Ishikawa (cell line): ENCODE measurements at regions not wholly inside any gene's neighbourhood (a gene's known extent, or its start where the extent isn't known, plus 50 kb on each side); places are given as distances from the start of the nearest gene placed in this dataset.

ENCODE experiments used
- CEBPB ChIP-seq: IDR thresholded peaks from 2 replicates; pipeline ENCODE4 v1.6.1; 2012
- CREB1 ChIP-seq: IDR thresholded peaks from 2 replicates; pipeline ENCODE4 v1.6.1; 2012; ENCODE audit warnings: low read depth
- EGR1 ChIP-seq: IDR thresholded peaks from 2 replicates; pipeline ENCODE4 v1.6.1; 2012
- EP300 ChIP-seq: IDR thresholded peaks from 2 replicates; pipeline ENCODE4 v1.6.1; 2012; ENCODE audit warnings: borderline replicate concordance
- FOXM1 ChIP-seq: IDR thresholded peaks from 2 replicates; pipeline ENCODE4 v1.6.1; 2012; ENCODE audit warnings: low read depth, borderline replicate concordance
- NFIC ChIP-seq: IDR thresholded peaks from 2 replicates; pipeline ENCODE4 v1.6.1; 2012
- RAD21 ChIP-seq: IDR thresholded peaks from 2 replicates; pipeline ENCODE4 v1.6.1; 2012; ENCODE audit warnings: low read depth
- TAF1 ChIP-seq: IDR thresholded peaks from 2 replicates; pipeline ENCODE4 v1.6.1; 2012; ENCODE audit warnings: low read depth, mild to moderate bottlenecking
- TCF12 ChIP-seq: IDR thresholded peaks from 2 replicates; pipeline ENCODE4 v1.6.1; 2012; ENCODE audit warnings: low read depth
- TEAD4 ChIP-seq: IDR thresholded peaks from 2 replicates; pipeline ENCODE4 v1.6.1; 2012
- YY1 ChIP-seq: IDR thresholded peaks from 2 replicates; pipeline ENCODE4 v1.6.1; 2012; ENCODE audit warnings: low read depth
- ZBTB7A ChIP-seq: IDR thresholded peaks from 2 replicates; pipeline ENCODE4 v1.6.1; 2012; ENCODE audit warnings: low read depth
- TF ChIP-seq, protein P1 (sequence below): IDR thresholded peaks from 2 replicates; pipeline ENCODE4 v1.6.1; 2012
- TF ChIP-seq, protein P2 (sequence below): IDR thresholded peaks from 2 replicates; pipeline ENCODE4 v1.6.1; 2012
- TF ChIP-seq, protein P3 (sequence below): IDR thresholded peaks from 2 replicates; pipeline ENCODE4 v1.6.1; 2012; ENCODE audit warnings: low read depth, mild to moderate bottlenecking

- TF ChIP-seq, protein P1, sequence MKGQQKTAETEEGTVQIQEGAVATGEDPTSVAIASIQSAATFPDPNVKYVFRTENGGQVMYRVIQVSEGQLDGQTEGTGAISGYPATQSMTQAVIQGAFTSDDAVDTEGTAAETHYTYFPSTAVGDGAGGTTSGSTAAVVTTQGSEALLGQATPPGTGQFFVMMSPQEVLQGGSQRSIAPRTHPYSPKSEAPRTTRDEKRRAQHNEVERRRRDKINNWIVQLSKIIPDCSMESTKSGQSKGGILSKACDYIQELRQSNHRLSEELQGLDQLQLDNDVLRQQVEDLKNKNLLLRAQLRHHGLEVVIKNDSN: no peak
These were observed 251.2 kb downstream of the CSNK1G3 start for GRCh38 chr5:123763201-123763600.

- TF ChIP-seq CEBPB (no peak), CREB1 (no peak), TAF1 (no peak), ZBTB7A (no peak), YY1 (no peak), EGR1 (no peak), TCF12 (no peak), EP300 (no peak), TEAD4 (no peak), NFIC (no peak), FOXM1 (no peak), RAD21 (no peak)
- TF ChIP-seq, protein P2, sequence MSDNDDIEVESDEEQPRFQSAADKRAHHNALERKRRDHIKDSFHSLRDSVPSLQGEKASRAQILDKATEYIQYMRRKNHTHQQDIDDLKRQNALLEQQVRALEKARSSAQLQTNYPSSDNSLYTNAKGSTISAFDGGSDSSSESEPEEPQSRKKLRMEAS: no peak
- TF ChIP-seq, protein P1: no peak
- TF ChIP-seq, protein P3, sequence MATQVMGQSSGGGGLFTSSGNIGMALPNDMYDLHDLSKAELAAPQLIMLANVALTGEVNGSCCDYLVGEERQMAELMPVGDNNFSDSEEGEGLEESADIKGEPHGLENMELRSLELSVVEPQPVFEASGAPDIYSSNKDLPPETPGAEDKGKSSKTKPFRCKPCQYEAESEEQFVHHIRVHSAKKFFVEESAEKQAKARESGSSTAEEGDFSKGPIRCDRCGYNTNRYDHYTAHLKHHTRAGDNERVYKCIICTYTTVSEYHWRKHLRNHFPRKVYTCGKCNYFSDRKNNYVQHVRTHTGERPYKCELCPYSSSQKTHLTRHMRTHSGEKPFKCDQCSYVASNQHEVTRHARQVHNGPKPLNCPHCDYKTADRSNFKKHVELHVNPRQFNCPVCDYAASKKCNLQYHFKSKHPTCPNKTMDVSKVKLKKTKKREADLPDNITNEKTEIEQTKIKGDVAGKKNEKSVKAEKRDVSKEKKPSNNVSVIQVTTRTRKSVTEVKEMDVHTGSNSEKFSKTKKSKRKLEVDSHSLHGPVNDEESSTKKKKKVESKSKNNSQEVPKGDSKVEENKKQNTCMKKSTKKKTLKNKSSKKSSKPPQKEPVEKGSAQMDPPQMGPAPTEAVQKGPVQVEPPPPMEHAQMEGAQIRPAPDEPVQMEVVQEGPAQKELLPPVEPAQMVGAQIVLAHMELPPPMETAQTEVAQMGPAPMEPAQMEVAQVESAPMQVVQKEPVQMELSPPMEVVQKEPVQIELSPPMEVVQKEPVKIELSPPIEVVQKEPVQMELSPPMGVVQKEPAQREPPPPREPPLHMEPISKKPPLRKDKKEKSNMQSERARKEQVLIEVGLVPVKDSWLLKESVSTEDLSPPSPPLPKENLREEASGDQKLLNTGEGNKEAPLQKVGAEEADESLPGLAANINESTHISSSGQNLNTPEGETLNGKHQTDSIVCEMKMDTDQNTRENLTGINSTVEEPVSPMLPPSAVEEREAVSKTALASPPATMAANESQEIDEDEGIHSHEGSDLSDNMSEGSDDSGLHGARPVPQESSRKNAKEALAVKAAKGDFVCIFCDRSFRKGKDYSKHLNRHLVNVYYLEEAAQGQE: no peak
These were observed 244.8 kb downstream of the CSNK1G3 start for GRCh38 chr5:123756816-123757215.

GRCh38 chr5:123756318-123756665 lies 244.3 kb downstream of the CSNK1G3 start:
- no peak for TF ChIP-seq TEAD4

DNA sequence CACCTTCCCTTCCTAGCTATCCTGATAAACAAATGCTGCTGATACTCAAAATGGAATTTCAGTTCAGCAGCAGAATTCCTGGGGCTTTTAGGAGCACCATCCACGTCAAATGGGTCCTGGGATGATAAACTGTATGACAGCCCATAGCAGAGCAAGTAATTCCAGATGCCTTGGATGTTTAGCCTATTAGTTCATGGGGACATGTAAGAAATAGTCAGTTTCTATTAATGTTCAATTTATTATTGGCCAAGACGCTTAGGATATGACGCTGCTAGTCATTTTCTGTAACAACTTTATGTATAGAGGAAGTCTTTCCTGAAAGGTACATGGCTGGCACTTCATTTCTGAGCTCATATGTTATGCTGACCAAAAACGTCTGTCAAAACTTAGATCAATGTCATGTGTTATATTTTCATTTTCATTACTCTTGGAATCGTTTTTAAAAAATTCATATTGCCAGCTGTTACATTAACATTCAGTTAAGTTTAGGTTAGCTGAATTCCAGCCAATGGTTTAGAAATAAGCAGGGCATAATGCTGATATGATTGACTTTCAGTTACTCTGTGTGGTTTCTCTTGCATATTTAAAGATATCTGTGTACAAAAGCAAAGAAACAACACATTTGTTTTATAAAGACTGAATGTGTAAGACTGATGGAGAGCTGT lies 243.8 kb downstream of the CSNK1G3 start:
- no peak for TF ChIP-seq EGR1
- TF ChIP-seq, protein P2: no peak
- TF ChIP-seq RAD21: no peak
- no peak for TF ChIP-seq EP300
- TF ChIP-seq FOXM1: no peak
- TF ChIP-seq YY1: no peak
- TF ChIP-seq TAF1: no peak
- no peak for TF ChIP-seq NFIC
- no peak for TF ChIP-seq ZBTB7A
- TF ChIP-seq, protein P3: no peak
- TF ChIP-seq CREB1: no peak
- TF ChIP-seq, protein P1: no peak
- no peak for TF ChIP-seq CEBPB
- no peak for TF ChIP-seq TEAD4
- no peak for TF ChIP-seq TCF12

- TF ChIP-seq TCF12 (no peak), ZBTB7A (no peak)
- TF ChIP-seq, protein P3: peak; percentile 36; the same call in 1 of the 2 replicates
These were observed 242.9 kb downstream of the CSNK1G3 start for GRCh38 chr5:123754908-123755307.
